Loucy (cell line): ENCODE measurements at regions not wholly inside any gene's neighbourhood (a gene's known extent, or its start where the extent isn't known, plus 50 kb on each side); places are given as distances from the start of the nearest gene placed in this dataset.

Source experiments
- H2AFZ ChIP-seq: fragments of 200-600 bp; sonication (generic); 2 replicates; pipeline ENCODE4 v1.6.0; 2016; ENCODE audit warnings: antibody characterized with exemption, mild to moderate bottlenecking, low read length, moderate library complexity
- H3F3A ChIP-seq: fragments of 200-600 bp; 2 replicates; pipeline ENCODE4 v1.6.0; 2016; ENCODE audit warnings: antibody characterized with exemption, low read depth, mild to moderate bottlenecking
- H3K27me3 ChIP-seq: fragments of 200-600 bp; sonication (generic); 2 replicates; pipeline ENCODE4 v1.6.1; 2014; ENCODE audit warnings: low read length, mild to moderate bottlenecking; ENCODE audit not compliant: insufficient read depth, poor library complexity, severe bottlenecking
- H3K36me3 ChIP-seq: fragments of 200-600 bp; sonication (generic); 2 replicates; pipeline ENCODE4 v1.6.1; 2016; ENCODE audit warnings: low read length; ENCODE audit not compliant: insufficient read depth
- H3K4me1 ChIP-seq: fragments of 200-600 bp; sonication (generic); 2 replicates; pipeline ENCODE4 v1.5.1; 2014; ENCODE audit warnings: low read length, mild to moderate bottlenecking; ENCODE audit not compliant: insufficient read depth, poor library complexity, severe bottlenecking
- H3K4me2 ChIP-seq: fragments of 200-600 bp; sonication (generic); 2 replicates; pipeline ENCODE4 v1.6.0; 2014; ENCODE audit warnings: antibody characterized with exemption, low read length, low read depth, mild to moderate bottlenecking; ENCODE audit not compliant: poor library complexity, severe bottlenecking
- H3K4me3 ChIP-seq: fragments of 200-600 bp; sonication (generic); 2 replicates; pipeline ENCODE4 v1.5.1; 2014; ENCODE audit warnings: low read length, mild to moderate bottlenecking, mixed read lengths; ENCODE audit not compliant: poor library complexity, severe bottlenecking
- H3K79me2 ChIP-seq: fragments of 200-600 bp; sonication (generic); 2 replicates; pipeline ENCODE4 v1.6.1; 2014; ENCODE audit warnings: low read length; ENCODE audit not compliant: insufficient read depth
- H3K9ac ChIP-seq: fragments of 200-600 bp; sonication (generic); 2 replicates; pipeline ENCODE4 v1.6.0; 2014; ENCODE audit warnings: mild to moderate bottlenecking, low read depth, low read length, moderate library complexity; ENCODE audit not compliant: poor library complexity, severe bottlenecking
- H3K9me2 ChIP-seq: fragments of 200-600 bp; sonication (generic); replicated peaks from 2 replicates; pipeline ENCODE4 v1.6.1; 2016; ENCODE audit warnings: low read depth, low read length, mixed read lengths
- H3K9me3 ChIP-seq: fragments of 200-600 bp; sonication (generic); 2 replicates; pipeline ENCODE4 v1.6.1; 2014; ENCODE audit warnings: mild to moderate bottlenecking, antibody characterized with exemption, low read length, low read depth; ENCODE audit not compliant: insufficient read depth
- H4K20me1 ChIP-seq: fragments of 200-600 bp; sonication (generic); 2 replicates; pipeline ENCODE4 v1.6.0; 2014; ENCODE audit warnings: antibody characterized with exemption, low read length, mild to moderate bottlenecking; ENCODE audit not compliant: insufficient read depth, poor library complexity, severe bottlenecking
- CTCF ChIP-seq: fragments of 200-600 bp; sonication (generic); conservative IDR thresholded peaks from 2 replicates; pipeline ENCODE4 v1.5.1; 2014; ENCODE audit warnings: mild to moderate bottlenecking, antibody characterized with exemption, low read length
- EZH2phosphoT487 ChIP-seq: fragments of 200-600 bp; IDR thresholded peaks from 2 replicates; pipeline ENCODE4 v1.6.1; 2018; ENCODE audit warnings: antibody characterized with exemption, mild to moderate bottlenecking, moderate library complexity, borderline replicate concordance

DNA sequence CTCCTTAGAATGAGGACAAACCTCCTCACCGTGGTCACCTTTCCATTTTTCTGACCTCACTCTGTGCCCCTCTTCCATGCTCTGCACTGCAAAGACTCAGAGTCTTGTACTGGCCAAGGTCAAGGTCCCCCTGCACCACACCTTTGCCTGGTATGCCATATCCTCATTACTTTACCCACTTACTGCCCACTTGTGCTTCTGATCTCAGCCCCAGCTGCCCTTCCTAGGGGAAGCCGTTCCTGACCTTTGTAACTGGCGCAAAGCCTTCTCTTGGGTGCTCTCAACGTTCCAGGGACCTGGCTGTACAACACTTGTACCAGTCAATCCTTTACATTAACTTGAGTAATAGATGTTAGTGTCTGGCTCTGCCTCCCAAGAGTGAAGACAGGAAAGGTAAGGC, 256.0 kb downstream of the SV2B start:
- Histone ChIP-seq H3K4me3 (no peak overlapping the region), H3K9me3 (no peaks in the 10 kb centered on the region), H3K4me2 (no peak overlapping the region), H3K4me1 (no peaks in the 10 kb centered on the region), H3F3A (no peaks in the 10 kb centered on the region), H4K20me1 (no peaks in the 10 kb centered on the region), H3K79me2 (no peaks in the 10 kb centered on the region), H3K9ac (no peak overlapping the region), H3K9me2 (no peaks in the 10 kb centered on the region), H3K36me3 (no peaks in the 10 kb centered on the region), H3K27me3 (no peaks in the 10 kb centered on the region), H2AFZ (no peak overlapping the region)
- no peak for TF ChIP-seq EZH2phosphoT487
- TF ChIP-seq CTCF = no peak

DNA sequence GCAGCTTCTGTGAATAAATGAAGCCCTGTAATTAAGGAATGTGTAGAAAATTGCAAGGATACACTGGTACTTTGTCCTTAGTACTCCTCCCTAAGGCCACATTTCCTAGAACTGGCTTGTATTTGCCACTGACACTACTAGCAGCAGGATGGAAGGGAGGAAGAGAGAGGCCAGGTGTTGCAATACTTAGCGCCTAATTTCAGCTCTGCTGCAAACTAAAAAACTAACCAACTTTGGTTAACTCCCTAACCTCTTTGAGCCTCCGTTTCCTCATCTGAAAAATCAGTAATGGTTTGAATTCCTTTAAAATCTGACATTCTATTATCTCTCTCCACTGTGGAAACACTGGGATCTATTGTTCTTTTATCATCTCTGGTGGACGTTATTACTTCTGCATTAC, 257.0 kb downstream of the SV2B start:
- TF ChIP-seq EZH2phosphoT487 = no peak
- no peak for TF ChIP-seq CTCF
- H3K4me3 ChIP-seq = no peak overlapping the region
- H3K79me2 ChIP-seq = no peaks in the 10 kb centered on the region
- H2AFZ ChIP-seq = no peak overlapping the region
- no peak overlapping the region for H3K4me2 ChIP-seq
- no peaks in the 10 kb centered on the region for H3K4me1 ChIP-seq
- no peaks in the 10 kb centered on the region for H3K9me2 ChIP-seq
- no peaks in the 10 kb centered on the region for H3K36me3 ChIP-seq
- no peak overlapping the region for H3K9ac ChIP-seq
- no peaks in the 10 kb centered on the region for H3F3A ChIP-seq
- no peaks in the 10 kb centered on the region for H3K9me3 ChIP-seq
- H3K27me3 ChIP-seq = no peaks in the 10 kb centered on the region
- no peaks in the 10 kb centered on the region for H4K20me1 ChIP-seq

- no peak for TF ChIP-seq CTCF
- no peak for TF ChIP-seq EZH2phosphoT487
- H2AFZ ChIP-seq = no peak overlapping the region
- no peaks in the 10 kb centered on the region for H3K27me3 ChIP-seq
- H3K4me3 ChIP-seq = no peak overlapping the region
- no peaks in the 10 kb centered on the region for H4K20me1 ChIP-seq
- H3F3A ChIP-seq = no peaks in the 10 kb centered on the region
- H3K79me2 ChIP-seq = no peaks in the 10 kb centered on the region
- H3K9me3 ChIP-seq = no peaks in the 10 kb centered on the region
- H3K9me2 ChIP-seq = no peaks in the 10 kb centered on the region
- H3K4me2 ChIP-seq = no peak overlapping the region
- H3K4me1 ChIP-seq = no peaks in the 10 kb centered on the region
- no peaks in the 10 kb centered on the region for H3K36me3 ChIP-seq
- no peak overlapping the region for H3K9ac ChIP-seq
Measured at GRCh38 chr15:91357486-91357885, 257.4 kb downstream of the SV2B start.
